ENCODE measurements at regions not wholly inside any gene's neighbourhood (a gene's known extent, or its start where the extent isn't known, plus 50 kb on each side); places are given as distances from the start of the nearest gene placed in this dataset.

DNA sequence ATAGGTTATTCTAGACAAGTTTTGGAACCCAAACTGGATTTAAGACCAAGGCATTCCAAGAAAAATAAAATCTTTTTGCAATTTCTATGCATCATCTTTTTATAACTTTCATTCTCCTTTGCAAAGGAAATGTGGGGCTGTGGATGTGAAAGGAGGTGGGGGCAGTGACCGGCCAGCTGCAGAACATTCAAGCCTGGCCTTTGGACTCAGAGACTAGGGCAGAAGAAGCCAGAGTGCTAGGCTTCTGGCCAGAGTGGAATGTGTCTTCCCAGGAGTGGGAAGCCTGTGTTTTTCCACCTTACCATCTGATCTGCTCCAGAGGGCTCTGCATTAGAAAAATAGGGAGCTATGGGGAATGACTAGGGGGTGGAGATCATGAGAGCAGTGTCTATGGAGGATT lies 148.5 kb downstream of the C9orf152 start:
- ATAC-seq = no peak
- no peak for TF ChIP-seq ZC3H10 (CRISPR knock-in tag; IDR thresholded peaks at IDR 0.05)
- no peak for TF ChIP-seq ARNTL (CRISPR knock-in tag; IDR thresholded peaks at IDR 0.05; ENCODE audit: borderline replicate concordance, low read depth)
- no peak for TF ChIP-seq PATZ1 (CRISPR knock-in tag; IDR thresholded peaks at IDR 0.05; ENCODE audit: borderline replicate concordance)
- TF ChIP-seq TOX (CRISPR knock-in tag; IDR thresholded peaks at IDR 0.05; ENCODE audit: borderline replicate concordance) = no peak
- TF ChIP-seq, protein P1, sequence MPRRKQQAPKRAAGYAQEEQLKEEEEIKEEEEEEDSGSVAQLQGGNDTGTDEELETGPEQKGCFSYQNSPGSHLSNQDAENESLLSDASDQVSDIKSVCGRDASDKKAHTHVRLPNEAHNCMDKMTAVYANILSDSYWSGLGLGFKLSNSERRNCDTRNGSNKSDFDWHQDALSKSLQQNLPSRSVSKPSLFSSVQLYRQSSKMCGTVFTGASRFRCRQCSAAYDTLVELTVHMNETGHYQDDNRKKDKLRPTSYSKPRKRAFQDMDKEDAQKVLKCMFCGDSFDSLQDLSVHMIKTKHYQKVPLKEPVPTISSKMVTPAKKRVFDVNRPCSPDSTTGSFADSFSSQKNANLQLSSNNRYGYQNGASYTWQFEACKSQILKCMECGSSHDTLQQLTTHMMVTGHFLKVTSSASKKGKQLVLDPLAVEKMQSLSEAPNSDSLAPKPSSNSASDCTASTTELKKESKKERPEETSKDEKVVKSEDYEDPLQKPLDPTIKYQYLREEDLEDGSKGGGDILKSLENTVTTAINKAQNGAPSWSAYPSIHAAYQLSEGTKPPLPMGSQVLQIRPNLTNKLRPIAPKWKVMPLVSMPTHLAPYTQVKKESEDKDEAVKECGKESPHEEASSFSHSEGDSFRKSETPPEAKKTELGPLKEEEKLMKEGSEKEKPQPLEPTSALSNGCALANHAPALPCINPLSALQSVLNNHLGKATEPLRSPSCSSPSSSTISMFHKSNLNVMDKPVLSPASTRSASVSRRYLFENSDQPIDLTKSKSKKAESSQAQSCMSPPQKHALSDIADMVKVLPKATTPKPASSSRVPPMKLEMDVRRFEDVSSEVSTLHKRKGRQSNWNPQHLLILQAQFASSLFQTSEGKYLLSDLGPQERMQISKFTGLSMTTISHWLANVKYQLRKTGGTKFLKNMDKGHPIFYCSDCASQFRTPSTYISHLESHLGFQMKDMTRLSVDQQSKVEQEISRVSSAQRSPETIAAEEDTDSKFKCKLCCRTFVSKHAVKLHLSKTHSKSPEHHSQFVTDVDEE (CRISPR knock-in tag; IDR thresholded peaks at IDR 0.05) = no peak
- no peak for TF ChIP-seq ZNF8 (CRISPR knock-in tag; IDR thresholded peaks at IDR 0.05)
- TF ChIP-seq POU6F1 (CRISPR knock-in tag; IDR thresholded peaks at IDR 0.05; ENCODE audit: borderline replicate concordance, low read depth) = no peak
- no peak for TF ChIP-seq ISL1 (CRISPR knock-in tag; IDR thresholded peaks at IDR 0.05)
- no peak for TF ChIP-seq PPARA (CRISPR knock-in tag; IDR thresholded peaks at IDR 0.05; ENCODE audit: borderline replicate concordance)
- no peak for TF ChIP-seq CREB5 (CRISPR knock-in tag; IDR thresholded peaks at IDR 0.05; ENCODE audit: low read depth)
- TF ChIP-seq GLIS3 (CRISPR knock-in tag; IDR thresholded peaks at IDR 0.05) = no peak
- TF ChIP-seq BACH2 (CRISPR knock-in tag; IDR thresholded peaks at IDR 0.05; ENCODE audit: borderline replicate concordance) = no peak
- TF ChIP-seq ZNF565 (CRISPR knock-in tag; conservative IDR thresholded peaks at IDR 0.05; ENCODE audit: low read depth) = no peak
- no peak for TF ChIP-seq SNAI2 (CRISPR knock-in tag; IDR thresholded peaks at IDR 0.05)
- TF ChIP-seq ZFP30 (CRISPR knock-in tag; IDR thresholded peaks at IDR 0.05) = no peak

DNA sequence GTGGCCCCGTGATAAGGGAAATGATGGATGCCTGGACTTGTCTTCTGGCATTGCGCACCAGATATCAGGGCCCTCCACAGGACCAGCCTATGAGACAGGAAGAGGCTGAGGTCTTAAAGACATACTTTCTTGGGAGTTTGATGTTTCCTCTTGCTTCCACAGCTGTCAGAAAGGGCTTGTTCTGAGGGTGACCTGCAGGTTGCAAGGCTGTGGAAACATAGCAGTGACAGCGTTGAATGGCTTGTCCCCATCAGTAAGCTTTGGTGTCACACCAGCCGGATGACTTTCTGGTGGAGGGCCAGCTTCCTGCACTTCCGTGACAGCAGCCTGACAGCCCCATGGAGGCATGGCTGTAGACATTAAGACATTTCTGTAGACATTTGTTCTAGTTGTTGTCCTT lies 143.2 kb downstream of the C9orf152 start:
- TF ChIP-seq PATZ1 (CRISPR knock-in tag; IDR thresholded peaks at IDR 0.05; ENCODE audit: borderline replicate concordance) = no peak
- no peak for TF ChIP-seq ZNF565 (CRISPR knock-in tag; conservative IDR thresholded peaks at IDR 0.05; ENCODE audit: low read depth)
- TF ChIP-seq ZFP3 (CRISPR knock-in tag; IDR thresholded peaks at IDR 0.05) = no peak
- no peak for TF ChIP-seq ZNF70 (CRISPR knock-in tag; IDR thresholded peaks at IDR 0.05)
- no peak for TF ChIP-seq CSRNP3 (CRISPR knock-in tag; IDR thresholded peaks at IDR 0.05)
- no peak for TF ChIP-seq CREB5 (CRISPR knock-in tag; IDR thresholded peaks at IDR 0.05; ENCODE audit: low read depth)
- TF ChIP-seq ARNTL (CRISPR knock-in tag; IDR thresholded peaks at IDR 0.05; ENCODE audit: borderline replicate concordance, low read depth) = no peak
- TF ChIP-seq OSR1 (CRISPR knock-in tag; IDR thresholded peaks at IDR 0.05) = no peak
- no peak for TF ChIP-seq ESRRG (CRISPR knock-in tag; IDR thresholded peaks at IDR 0.05)
- TF ChIP-seq TCF4 (CRISPR knock-in tag; IDR thresholded peaks at IDR 0.05; ENCODE audit: borderline replicate concordance) = no peak
- TF ChIP-seq ZC3H10 (CRISPR knock-in tag; IDR thresholded peaks at IDR 0.05) = no peak
- TF ChIP-seq ISL1 (CRISPR knock-in tag; IDR thresholded peaks at IDR 0.05) = no peak
- TF ChIP-seq CSDC2 (CRISPR knock-in tag; IDR thresholded peaks at IDR 0.05) = no peak
- no peak for TF ChIP-seq SNAI2 (CRISPR knock-in tag; IDR thresholded peaks at IDR 0.05)
- TF ChIP-seq TOX (CRISPR knock-in tag; IDR thresholded peaks at IDR 0.05; ENCODE audit: borderline replicate concordance) = no peak
- TF ChIP-seq, protein P1 (CRISPR knock-in tag; IDR thresholded peaks at IDR 0.05) = no peak
- TF ChIP-seq GLIS3 (CRISPR knock-in tag; IDR thresholded peaks at IDR 0.05) = no peak
- no peak for TF ChIP-seq PPARA (CRISPR knock-in tag; IDR thresholded peaks at IDR 0.05; ENCODE audit: borderline replicate concordance)
- no peak for TF ChIP-seq ZNF8 (CRISPR knock-in tag; IDR thresholded peaks at IDR 0.05)
- ATAC-seq = no peak
